NK-92 (cell line): ENCODE measurements at regions not wholly inside any gene's neighbourhood (a gene's known extent, or its start where the extent isn't known, plus 50 kb on each side); places are given as distances from the start of the nearest gene placed in this dataset.

Source experiments
- DNase-seq: peaks from one replicate; lab custom pipeline; 2025; ENCODE audit not compliant: unreplicated experiment; lab: John Stamatoyannopoulos, UW

DNA sequence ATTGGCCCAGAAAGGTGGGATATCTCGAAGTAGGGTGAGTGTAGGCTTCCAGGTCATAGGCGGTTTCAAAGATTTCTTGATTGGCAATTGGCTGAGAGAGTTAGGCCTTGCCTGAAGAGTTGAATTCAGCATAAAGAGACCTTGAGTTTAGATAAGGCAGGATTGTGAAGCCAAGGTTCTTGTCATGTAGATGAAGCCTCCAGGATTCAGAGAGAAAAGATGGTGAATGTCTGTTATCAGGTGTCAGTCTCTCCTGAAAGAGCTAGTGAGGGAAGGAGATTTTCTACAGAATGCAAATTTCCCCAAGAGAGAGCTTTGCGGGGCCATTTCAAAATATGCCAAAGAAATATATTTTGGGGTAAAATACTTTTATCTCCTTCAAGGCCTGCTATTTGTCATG is 217.0 kb upstream of the TLE3 start:
- DNase-seq, result no peak

DNA sequence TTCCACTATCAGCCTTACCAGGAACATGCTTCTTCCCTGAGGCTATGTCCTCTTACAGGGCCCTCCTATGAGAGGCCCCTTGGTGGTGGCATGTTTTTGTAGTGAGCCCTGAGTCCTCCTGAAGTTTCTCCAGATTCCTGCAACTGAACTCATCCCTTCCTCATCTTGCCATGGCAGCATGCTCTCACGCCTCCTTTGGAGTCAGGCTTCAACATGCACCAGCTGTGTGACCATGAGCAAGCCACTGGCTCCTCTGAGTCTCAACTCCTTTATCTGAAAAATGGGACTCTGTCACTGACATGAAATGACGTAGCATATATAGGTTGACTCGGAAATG is 216.3 kb upstream of the TLE3 start:
- DNase-seq, result no peak

DNA sequence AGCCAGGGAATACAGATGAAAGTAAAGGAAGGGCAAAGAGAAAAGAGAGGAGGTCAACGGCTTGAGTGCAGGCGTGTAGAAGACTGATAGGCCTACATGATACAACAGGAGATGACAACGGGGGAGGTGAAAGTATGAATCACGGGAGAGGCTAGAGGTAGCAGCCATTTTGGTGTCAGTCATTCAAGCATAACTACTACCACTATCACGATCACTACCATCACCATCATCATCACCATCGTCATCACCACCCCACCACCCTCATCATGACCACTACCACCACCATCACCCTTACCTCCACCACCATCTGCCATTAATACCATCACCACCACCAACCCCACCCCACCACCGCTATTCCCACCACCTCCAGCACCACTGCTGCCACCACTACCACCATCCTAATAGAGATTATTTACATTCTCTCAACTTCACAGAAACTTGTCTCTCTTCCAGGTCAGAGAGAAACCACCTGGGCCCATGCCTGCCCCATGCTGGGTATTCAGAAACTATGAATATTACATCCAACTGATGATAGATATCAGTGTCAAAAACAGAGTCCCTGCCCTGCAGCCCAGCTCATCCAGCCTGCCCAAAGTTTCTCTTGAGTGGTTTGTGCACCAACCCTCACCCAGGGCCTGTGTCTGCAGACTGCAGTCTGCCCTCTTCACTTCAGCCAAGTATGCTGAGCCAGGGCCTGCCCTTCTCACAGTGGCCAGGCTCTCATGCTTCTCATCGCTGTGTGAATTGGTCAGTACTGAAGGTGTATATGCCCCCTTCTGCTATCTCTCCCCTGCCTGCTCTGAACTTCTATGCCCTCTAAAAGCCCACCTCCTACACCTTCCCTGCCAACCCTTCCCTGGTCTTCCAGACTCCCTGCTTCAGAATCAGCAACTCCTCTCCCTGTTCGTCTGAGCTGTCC is 215.6 kb upstream of the TLE3 start:
- no peak for DNase-seq

DNA sequence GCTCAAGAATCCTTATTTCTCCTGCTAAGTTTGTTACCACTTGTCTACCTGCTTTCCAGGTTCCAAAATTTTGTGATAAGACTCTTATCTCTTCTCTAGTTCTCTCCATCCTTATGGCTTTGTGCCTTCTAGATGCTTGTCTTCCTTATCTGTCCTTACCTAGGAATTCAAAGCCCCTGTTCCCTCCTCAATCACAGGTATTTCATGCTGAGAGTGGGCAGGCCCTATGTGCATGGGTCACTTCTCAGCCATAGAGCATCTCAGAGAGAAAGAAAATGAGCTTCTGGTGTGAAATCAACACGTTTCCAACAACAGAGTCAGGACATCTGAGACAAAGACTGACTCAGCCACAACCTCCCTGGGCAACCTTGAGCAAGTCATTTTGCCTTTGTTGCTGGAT is 214.1 kb upstream of the TLE3 start:
- no peak for DNase-seq

DNA sequence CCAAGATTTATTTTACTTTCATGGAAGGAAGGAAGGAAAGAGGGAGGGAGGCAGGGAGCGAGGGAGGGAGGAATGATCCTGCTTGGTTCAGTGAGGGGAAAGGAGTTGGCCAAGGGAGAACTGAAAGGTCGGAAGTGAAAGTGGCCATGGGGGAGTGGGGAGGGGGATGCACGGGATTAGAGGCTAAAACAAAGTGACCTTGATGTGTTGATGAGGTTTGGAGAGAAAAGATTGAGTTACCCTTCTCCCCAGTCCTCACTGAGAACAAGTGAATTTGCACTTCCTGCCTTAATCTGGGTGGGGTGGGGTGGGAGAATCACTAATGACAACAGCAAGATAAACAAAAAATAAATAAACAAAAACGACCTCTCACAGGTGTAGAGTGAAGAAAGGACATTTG is 212.0 kb upstream of the TLE3 start:
- DNase-seq, result no peak

DNA sequence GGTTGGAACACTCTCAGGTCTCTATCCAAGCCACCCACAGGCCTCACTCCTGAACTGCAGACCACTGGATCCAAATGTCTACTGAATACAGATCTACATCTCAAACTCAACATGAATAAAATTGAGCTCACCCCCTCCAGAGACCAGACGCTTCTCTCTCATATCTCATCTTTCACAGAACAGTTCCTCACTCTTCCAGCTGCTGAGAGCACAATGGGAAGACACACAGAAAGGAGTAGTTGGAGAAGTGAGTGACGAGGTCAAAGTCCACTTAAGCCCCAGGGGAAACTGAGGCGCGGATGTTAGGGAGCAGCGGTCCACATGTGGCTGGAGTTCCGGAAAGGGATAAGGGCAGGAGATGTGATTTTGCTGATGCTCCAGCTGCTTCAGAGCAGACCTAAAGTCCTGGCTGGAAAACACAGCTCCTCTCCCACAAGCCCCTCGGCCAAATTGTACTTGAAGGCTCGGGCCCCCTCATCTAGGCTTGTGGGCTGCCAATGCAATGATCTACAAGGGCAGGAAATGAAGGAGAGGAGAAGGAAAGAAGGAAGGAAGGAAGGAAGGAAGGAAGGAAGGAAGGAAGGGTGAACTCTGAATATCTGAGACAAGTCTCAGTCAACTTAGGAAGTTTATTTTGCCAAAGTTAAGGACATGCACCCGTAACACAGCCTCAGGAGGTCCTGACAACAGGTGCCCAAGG is 211.2 kb upstream of the TLE3 start:
- no peak for DNase-seq

DNA sequence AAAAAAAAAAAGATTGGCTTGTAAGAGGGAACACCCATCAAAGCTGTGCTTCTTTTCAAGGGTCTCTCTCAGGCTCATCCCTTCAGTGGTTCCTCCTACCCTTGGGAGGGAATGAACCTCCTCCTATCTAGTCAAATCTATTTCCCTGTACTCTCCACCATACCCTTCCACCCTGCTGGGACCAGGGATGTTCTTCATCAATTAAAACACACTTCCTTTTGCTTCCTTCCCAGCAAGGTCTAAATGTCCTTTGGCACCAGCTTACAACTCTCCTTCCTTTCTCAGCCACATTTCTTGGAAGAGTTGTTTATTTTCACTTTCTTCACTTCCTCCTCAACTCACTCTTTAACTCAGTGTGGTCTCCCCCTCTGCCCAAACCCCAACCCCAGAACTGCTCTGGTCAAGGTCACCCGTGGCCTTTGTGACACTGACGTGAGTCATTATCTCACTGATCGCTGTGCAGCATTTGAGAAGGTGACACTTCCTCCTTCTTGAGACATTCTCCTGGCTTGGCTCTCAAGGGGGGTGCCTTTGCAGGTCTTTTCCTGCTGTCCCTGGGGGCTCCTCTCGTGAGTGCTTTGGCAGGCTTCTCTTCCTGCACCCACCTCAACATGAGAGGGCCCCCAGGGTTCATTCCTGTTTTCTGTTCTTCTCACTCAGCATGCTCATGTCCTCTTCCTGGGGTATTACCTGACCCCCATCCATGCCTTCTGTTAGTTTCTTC is 210.5 kb upstream of the TLE3 start:
- DNase-seq, result no peak

DNA sequence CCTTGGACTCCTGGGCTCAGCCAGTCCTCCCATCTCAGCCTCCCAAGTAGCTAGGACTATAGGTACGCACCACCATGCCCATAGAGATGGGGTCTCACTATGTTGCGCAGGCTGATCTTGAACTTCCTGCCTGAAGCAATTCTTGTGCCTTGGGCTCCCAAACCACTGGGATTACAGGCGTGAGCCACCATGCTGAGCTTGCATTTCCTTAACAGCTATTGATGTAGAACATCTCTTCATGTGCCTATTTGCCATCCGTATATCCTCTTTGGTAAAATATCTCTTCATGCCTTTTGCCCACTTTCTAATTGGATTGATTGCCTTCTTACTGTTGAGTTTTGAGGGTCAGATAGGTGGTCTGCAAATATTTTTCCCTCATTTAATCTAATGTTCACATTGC is 208.9 kb upstream of the TLE3 start:
- no peak for DNase-seq

DNA sequence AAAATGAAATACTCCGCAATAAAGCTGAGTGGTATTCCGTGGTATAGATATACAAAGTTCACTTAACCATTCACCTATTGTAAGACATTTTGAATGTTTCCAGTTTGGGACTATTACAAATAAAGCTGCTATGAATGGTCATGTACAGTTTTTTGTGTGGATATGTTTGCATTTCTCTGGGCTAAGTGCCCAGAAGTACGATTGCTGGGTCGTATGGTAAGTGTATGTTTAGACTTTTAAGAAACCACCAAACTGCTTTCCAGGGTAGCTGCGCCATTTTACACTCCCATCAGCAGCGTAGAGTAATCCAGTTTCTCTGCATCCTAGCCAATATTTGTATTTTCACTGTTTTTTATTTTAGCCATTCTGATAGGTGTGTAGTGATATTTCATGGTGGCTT is 208.4 kb upstream of the TLE3 start:
- DNase-seq, result no peak

DNA sequence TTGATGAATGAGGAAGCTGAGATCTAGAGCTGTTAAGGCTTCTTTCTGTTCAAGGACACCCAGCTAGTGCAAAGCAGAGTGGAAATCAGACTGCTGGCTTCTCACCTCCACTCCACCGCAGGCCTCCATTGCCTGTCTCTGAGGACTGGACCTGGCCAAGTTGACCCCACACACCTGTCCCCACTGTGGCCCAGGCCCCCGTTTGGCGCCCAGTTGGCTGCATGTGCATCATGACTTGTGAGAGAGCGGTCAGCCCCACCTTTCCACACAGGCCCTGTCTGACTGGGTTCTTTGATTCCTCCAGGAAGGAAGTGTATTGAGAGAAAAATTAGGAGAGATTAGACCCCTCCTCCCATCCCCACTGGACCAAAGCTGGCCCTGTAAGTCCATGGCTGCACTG is 206.3 kb upstream of the TLE3 start:
- no peak for DNase-seq

DNA sequence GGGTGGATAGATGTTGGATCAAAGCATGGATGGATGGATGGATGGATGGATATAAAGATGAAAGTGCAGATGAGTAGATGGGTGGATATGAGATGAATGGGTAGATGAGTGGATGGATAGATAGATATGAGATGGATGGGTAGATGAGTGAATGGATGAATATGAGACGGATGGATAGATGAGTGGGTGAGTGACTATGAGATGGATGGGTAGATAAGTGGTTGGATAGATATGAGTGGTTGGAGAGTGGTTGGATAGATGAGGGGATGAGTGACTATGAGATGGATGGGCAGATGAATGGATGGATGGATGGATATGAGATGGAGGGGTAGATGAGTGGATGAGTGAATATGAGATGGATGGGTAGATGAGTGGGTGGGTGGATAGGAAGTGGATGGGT is 204.6 kb upstream of the TLE3 start:
- DNase-seq, result no peak

DNA sequence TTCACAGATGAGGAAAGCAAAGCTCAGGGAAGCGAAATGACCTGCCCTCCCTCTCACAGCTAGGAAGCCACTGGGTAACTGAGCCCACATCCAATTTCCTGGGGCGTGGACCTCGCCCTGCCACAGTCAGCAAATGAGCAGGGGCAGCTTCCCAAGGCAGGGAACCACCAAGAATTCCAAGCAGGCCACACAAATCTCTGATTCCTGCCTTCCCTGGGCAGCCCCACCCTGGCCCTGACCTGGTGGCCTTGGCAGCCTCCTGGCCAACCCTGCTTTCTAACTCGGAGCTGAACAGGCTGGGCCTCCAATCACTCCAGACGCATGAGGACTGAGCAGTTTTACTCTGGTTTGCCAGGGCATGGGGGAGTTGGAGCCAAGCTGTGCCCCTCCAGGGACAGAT is 203.7 kb upstream of the TLE3 start:
- DNase-seq, result no peak

DNA sequence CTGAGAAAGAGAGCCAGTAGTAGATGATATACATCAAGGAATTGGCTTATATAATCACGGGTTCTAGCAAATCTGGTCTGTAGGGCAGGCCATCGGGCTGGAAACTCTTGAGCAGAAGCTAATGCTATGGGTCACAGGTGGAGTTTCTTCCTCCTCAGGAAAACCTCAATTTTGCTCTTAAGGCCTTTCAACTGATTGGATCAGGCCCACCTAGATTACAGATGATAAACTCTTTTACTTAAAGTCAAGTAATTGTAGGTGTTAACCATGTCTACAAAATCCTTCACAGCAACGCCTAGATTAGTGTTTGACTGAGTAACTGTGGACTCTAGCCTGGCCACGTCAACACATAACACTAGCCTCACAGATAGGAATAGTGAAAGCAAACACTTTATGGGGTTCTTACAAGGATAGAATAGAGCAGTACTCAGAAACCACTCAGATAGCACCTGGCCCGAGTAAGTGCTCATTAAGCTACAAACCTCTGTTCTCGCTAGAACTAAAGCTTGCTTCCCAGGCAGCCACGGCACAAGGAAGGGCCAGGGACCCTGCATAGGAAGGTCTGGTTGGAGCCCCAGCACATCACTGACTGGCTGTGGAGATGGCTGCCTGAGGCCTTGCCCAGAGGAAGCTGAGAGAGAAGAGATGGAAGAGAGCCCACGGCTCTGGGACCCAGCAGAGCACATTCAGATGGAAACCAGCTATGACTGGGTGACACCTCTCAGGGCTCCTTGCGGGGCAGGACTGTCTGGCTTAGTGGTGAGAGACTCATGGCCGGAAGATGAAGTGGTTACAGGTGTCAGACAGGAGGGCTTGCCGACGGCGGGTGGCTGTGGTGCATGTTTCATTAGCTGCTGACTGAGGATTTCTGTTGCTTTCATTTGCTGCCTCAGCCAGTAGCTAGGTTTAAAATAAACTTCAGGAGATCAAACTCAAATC is 202.5 kb upstream of the TLE3 start:
- peak; percentile 25 for DNase-seq

DNA sequence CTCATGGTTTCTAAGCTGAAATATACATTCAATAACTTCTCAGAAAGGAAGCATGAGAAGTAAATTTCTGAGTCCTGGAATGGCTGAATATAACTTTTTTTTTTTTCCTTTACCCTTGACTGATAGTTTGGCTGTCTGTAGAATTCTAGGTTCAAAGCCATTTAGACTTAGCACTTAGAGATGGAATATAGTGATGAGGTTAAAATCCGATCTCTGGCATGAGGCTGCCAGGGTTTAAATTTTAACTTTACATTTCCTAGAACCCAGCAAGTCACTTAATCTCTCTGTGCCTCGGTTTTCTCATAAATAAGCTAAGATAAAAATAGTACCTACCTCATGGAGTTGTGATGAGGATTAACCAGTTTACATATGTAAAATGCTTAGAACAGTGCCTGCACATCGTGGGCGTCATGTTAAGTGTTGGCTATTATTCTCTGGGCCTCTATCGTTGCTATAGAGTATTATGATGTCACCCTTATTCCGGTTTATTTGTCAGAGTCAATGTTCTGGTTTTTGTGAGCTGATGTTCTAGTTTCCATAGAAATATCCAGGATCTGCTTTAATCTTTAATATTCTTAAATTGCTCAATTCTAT is 199.8 kb upstream of the TLE3 start:
- DNase-seq, result no peak

DNA sequence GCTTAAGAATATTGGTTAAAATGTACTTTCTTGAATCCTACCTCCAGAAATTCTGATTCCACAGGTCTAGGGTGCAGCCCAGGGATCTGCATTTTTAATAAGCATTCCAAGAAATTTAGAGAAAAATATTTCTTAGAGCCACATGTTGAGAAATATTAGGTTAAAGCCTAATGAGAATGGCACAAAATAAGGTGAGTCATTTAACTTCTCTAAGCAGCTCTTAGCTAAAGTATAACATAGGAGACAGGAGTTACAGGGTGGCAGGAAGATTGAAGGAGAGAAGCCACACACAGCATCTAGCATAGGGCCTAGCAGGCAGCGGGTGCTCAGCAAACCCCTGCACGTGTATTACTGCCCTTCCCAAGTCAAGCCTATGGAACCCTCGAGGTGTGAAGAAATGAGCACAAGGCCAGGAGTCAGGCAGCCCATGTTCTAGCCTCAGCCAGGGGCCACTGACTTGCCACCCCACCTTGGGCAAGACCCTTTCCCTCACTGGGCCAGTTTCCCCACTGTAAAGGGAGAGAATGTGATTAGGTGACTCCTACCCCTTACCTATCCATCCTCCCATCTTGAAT is 197.1 kb upstream of the TLE3 start:
- DNase-seq, result no peak

DNA sequence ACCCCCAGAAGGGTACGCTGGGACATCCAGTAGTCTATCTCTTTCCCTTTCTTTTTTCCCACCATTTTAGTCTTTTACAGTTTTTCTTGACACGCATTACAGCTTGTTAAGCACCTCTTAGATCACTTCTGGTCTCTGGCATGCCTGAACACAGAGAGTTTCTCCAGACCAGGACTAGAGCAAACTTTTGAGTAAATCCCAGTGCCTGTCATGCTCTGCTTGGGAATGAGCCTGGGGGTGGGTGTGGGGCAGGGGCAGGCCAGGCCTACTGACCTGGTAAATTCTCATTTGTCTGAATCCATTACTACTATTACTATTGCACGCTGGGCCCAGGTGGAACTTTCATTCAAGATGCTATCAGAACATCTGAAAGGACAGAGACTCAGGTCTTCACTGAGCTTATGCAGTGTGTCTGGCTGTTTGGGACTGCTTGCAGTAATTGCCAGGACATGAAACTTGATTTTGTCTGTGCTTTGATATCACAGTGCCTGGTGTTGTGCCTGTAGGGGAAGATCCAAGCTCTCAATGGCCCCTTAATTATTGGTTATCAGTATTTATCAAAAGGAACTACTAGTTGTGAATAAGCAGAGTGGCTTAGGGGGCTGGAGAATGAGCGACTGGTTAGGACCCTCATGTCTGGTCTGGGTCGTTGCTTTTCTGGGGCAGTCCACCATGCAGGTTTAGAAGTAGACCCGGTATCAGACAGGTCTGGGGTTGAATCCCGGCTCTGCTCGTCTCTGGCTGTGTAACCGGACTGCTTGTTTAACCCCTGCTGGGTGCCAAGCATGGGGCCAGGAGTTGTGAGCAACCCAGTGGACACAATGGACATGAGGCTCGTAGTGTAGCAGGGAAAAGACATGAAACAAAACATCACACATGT is 196.1 kb upstream of the TLE3 start:
- no peak for DNase-seq

DNA sequence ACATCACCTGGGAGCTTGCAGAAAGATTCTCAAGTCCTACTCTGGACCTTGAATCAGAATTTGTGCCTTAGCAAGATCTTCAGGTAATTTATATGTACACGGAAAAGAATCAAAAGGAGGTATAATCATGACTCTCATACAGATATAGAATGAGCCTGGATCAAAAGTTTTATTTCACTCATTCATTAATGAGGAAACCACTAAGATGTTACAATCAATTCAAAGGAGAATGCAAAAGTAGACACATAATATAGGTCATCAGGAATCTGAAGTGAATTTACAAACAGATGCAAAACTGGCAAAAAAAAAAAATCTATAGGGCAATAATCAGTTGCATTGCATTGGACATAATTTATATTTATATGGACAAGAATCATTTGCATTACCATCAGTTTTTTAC is 195.4 kb upstream of the TLE3 start:
- DNase-seq, result no peak

DNA sequence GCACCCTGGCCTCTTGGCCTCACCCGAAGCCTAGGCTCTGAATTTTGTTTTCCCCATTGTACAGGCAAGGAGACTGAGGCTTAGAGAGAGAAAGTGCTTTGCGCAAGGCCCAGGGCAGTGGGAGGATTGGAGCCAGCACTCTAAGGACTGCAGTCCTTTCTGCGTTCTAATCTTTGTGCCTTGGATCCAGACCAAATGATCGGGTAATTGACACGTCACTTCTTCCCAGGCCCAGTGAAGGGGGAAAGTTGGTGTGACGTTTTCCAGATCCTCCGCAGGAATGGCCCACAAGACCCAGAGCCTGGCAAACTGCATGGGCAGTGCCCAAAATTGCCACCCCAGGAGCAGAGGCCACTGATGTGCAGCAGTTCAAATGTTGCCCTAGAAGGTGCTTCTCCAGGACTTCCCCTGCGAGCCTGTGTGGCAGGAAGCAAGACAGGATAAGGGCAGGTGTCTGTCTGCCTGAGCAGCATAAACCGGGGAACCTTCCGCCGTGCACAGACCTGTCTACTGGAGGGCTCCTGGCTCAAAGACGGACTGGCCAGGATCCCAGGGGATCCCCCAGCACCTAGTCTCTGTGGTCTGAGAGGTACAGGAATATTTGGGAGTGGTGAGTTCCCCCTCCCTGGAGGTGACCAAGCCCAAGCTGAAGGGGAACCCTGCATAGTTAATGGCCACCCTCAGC is 194.5 kb upstream of the TLE3 start:
- no peak for DNase-seq
